Panc1 (cell line): ENCODE measurements at regions not wholly inside any gene's neighbourhood (a gene's known extent, or its start where the extent isn't known, plus 50 kb on each side); places are given as distances from the start of the nearest gene placed in this dataset.

Experiments used
- ATAC-seq: fragments of 200-7000 bp; cut with Tn5 transposase; 2 replicates; pipeline ENCODE4 v1.9.1; 2020; ENCODE audit warnings: mild to moderate bottlenecking, moderate library complexity
- BruUV-seq: library from RNA; stranded (reverse); fragments of 400-500 nt; replicated peaks from 2 replicates; lab custom pipeline; 2021; lab: Mats Ljungman, UMichigan
- CTCF ChIA-PET: fragments of 300-600 bp; sonication (Branson Sonifier 250); formaldehyde crosslinking; loops from one replicate; lab custom pipeline; 2022; ENCODE audit warnings: antibody characterized with exemption; lab: Charles Lee
- POLR2A ChIA-PET: fragments of 300-600 bp; sonication (Branson Sonifier 250); formaldehyde crosslinking; loops from one replicate; lab custom pipeline; 2022; ENCODE audit warnings: antibody characterized with exemption; lab: Charles Lee
- DNase-seq: peaks from one replicate; pipeline ENCODE4 v3.0.0-alpha.2; 2010; ENCODE audit warnings: low read depth, low spot score
- H3K27ac ChIP-seq: 2 replicates; pipeline ENCODE4 v1.5.1; 2011; ENCODE audit warnings: mild to moderate bottlenecking, low read length, inconsistent platforms
- H3K27me3 ChIP-seq: fragments of 200-500 bp; sonication (Bioruptor generic); 2 replicates; pipeline ENCODE4 v1.6.0; 2014; ENCODE audit warnings: low read length, inconsistent platforms; ENCODE audit not compliant: control insufficient read depth, insufficient read depth
- H3K36me3 ChIP-seq: fragments of 200-500 bp; sonication (Bioruptor generic); 2 replicates; pipeline ENCODE4 v1.5.1; 2014; ENCODE audit warnings: inconsistent platforms, mild to moderate bottlenecking, low read length, moderate library complexity; ENCODE audit not compliant: control insufficient read depth, insufficient read depth
- H3K4me1 ChIP-seq: 2 replicates; pipeline ENCODE4 v1.5.1; 2011; ENCODE audit warnings: inconsistent platforms, mild to moderate bottlenecking, low read length, moderate library complexity; ENCODE audit not compliant: control insufficient read depth, insufficient read depth
- H3K4me3 ChIP-seq, 2 experiments: 2 replicates each; pipeline ENCODE4 v1.5.1; 2011 to 2012; ENCODE audit warnings: low read depth in 2 of 2, low read length in 2 of 2, mild to moderate bottlenecking in 2 of 2, inconsistent platforms in 1 of 2, moderate library complexity in 1 of 2
- H3K9me3 ChIP-seq: fragments of 200-500 bp; sonication (Bioruptor generic); 2 replicates; pipeline ENCODE4 v1.5.1; 2014; ENCODE audit warnings: low read depth, mild to moderate bottlenecking, inconsistent platforms, low read length, moderate library complexity; ENCODE audit not compliant: control insufficient read depth, insufficient read depth
- POLR2AphosphoS5 ChIP-seq: IDR thresholded peaks from 2 replicates; pipeline ENCODE4 v1.6.1; 2012; ENCODE audit warnings: mild to moderate bottlenecking, low read depth, low read length, moderate library complexity
- REST ChIP-seq, 2 experiments: IDR thresholded peaks; 2 replicates each; pipeline ENCODE4 v1.6.1; 2011 to 2012; ENCODE audit warnings: low read depth in 2 of 2, control low read depth in 1 of 2, low read length in 1 of 2, mild to moderate bottlenecking in 1 of 2, moderate library complexity in 1 of 2; ENCODE audit not compliant: insufficient read depth in 1 of 2
- SIN3A ChIP-seq: IDR thresholded peaks from 2 replicates; pipeline ENCODE4 v1.6.1; 2012; ENCODE audit warnings: low read depth, mild to moderate bottlenecking, low read length, moderate library complexity, borderline replicate concordance; ENCODE audit not compliant: insufficient read depth
- TCF7L2 ChIP-seq: IDR thresholded peaks from 2 replicates; pipeline ENCODE4 v1.6.1; 2011; ENCODE audit warnings: mild to moderate bottlenecking, low read depth, low read length, inconsistent platforms
- in situ Hi-C: cut with HindIII; loops from 2 replicates; pipeline ENCODE4 v1.10.0; 2016; ENCODE audit warnings: low sequenced_read_pairs, low pct_unique_long_range_greater_than_20kb
- intact Hi-C: fragments of 100-400 bp; cut with micrococcal nuclease; formaldehyde crosslinking; loops from one replicate; pipeline ENCODE4 v1.10.0; 2022; ENCODE audit not compliant: unreplicated experiment
- TF ChIP-seq, protein P1 (sequence below): fragments of 450-650 bp; IDR thresholded peaks from 2 replicates; pipeline ENCODE4 v1.5.1; 2017; ENCODE audit warnings: mild to moderate bottlenecking

- no peak for ATAC-seq
- in situ Hi-C loops: no loop called here
Observed at GRCh38 chr1:221520250-221520649, 221.6 kb downstream of the DUSP10 start.

DNA sequence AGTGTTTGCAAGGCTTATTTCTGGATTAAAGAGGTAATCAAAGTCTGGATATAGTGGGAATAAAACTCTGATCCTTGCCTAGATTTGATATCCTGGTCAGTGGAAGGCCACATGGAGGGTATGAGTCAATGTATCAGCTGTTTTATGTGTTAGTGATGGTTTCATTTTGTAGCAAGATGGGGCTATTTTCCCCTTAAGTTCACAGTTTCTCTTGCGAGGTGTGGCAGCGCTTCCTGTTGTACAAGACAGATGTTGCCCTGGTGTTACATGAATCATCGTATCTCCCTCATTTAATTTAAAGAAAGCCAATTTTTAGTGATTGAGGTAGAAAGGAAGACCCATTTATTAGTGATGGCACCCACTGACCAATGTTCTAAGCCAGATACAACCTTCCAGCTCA lies 220.2 kb downstream of the DUSP10 start:
- ATAC-seq (no peak), DNase-seq (no peak)
- Histone ChIP-seq H3K4me3 (no peak overlapping the region), H3K36me3 (no peaks in the 10 kb centered on the region), H3K4me1 (no peaks in the 10 kb centered on the region), H3K27ac (no peak overlapping the region), H3K9me3 (no peaks in the 10 kb centered on the region), H3K27me3 (no peaks in the 10 kb centered on the region)
- in situ Hi-C loops (no loop called here), intact Hi-C loops (no loop called here)
- POLR2A ChIA-PET: no interaction called here
- TF ChIP-seq, protein P1, sequence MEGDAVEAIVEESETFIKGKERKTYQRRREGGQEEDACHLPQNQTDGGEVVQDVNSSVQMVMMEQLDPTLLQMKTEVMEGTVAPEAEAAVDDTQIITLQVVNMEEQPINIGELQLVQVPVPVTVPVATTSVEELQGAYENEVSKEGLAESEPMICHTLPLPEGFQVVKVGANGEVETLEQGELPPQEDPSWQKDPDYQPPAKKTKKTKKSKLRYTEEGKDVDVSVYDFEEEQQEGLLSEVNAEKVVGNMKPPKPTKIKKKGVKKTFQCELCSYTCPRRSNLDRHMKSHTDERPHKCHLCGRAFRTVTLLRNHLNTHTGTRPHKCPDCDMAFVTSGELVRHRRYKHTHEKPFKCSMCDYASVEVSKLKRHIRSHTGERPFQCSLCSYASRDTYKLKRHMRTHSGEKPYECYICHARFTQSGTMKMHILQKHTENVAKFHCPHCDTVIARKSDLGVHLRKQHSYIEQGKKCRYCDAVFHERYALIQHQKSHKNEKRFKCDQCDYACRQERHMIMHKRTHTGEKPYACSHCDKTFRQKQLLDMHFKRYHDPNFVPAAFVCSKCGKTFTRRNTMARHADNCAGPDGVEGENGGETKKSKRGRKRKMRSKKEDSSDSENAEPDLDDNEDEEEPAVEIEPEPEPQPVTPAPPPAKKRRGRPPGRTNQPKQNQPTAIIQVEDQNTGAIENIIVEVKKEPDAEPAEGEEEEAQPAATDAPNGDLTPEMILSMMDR: no peak
- no peak for TF ChIP-seq REST (IDR thresholded peaks at IDR 0.05; ENCODE audit: insufficient read depth in 1 of 2, low read depth in 2 of 2, low read length in 1 of 2)
- TF ChIP-seq POLR2AphosphoS5: no peak
- TF ChIP-seq SIN3A: no peak
- TF ChIP-seq TCF7L2: no peak
- CTCF ChIA-PET: no interaction called here
- BruUV-seq: no TSS peak

More at GRCh38 chr1:221520250-221520649, 221.6 kb downstream of the DUSP10 start:
- Histone ChIP-seq H3K27me3 (no peaks in the 10 kb centered on the region), H3K4me3 (no peak overlapping the region), H3K36me3 (no peaks in the 10 kb centered on the region), H3K9me3 (no peaks in the 10 kb centered on the region), H3K4me1 (no peaks in the 10 kb centered on the region), H3K27ac (no peak overlapping the region)
- POLR2A ChIA-PET: no interaction called here
- intact Hi-C loops: no loop called here
- no peak for DNase-seq
- CTCF ChIA-PET: no interaction called here
- no TSS peak for BruUV-seq
- TF ChIP-seq SIN3A: no peak
- TF ChIP-seq, protein P1: no peak
- no peak for TF ChIP-seq TCF7L2
- no peak for TF ChIP-seq REST (IDR thresholded peaks at IDR 0.05; ENCODE audit: insufficient read depth in 1 of 2, low read depth in 2 of 2, low read length in 1 of 2)
- no peak for TF ChIP-seq POLR2AphosphoS5
